HG03103 (cell line): ENCODE measurements at regions not wholly inside any gene's neighbourhood (a gene's known extent, or its start where the extent isn't known, plus 50 kb on each side); places are given as distances from the start of the nearest gene placed in this dataset.

Source experiments
- ATAC-seq: cut with Tn5 transposase; IDR thresholded peaks from one replicate; pipeline ENCODE4 v1.9.1; 2021; ENCODE audit warnings: low read depth; ENCODE audit not compliant: unreplicated experiment

- no peak for ATAC-seq
Measured at GRCh38 chr7:136551618-136552017, 316.8 kb upstream of the CHRM2 start.

- no peak for ATAC-seq
Measured at GRCh38 chr7:136549756-136550155, 318.7 kb upstream of the CHRM2 start.

- no peak for ATAC-seq
Measured at GRCh38 chr7:136533732-136534131, 334.7 kb upstream of the CHRM2 start.

GRCh38 chr7:136530831-136531230 lies 337.6 kb upstream of the CHRM2 start:
- no peak for ATAC-seq

GRCh38 chr7:136528329-136528728 lies 340.1 kb upstream of the CHRM2 start:
- no peak for ATAC-seq

- no peak for ATAC-seq
Measured at GRCh38 chr7:136527554-136527953, 340.9 kb upstream of the CHRM2 start.

- ATAC-seq, result no peak
Measured at GRCh38 chr7:136526408-136527105, 341.9 kb upstream of the CHRM2 start.

GRCh38 chr7:136523571-136523970 lies 344.9 kb upstream of the CHRM2 start:
- ATAC-seq, result no peak

- ATAC-seq, result no peak
Measured at GRCh38 chr7:136517971-136518370, 350.5 kb upstream of the CHRM2 start.

- ATAC-seq, result no peak
Measured at GRCh38 chr7:136514776-136515175, 353.7 kb upstream of the CHRM2 start.

- ATAC-seq, result no peak
Measured at GRCh38 chr7:136513744-136514143, 354.7 kb upstream of the CHRM2 start.

GRCh38 chr7:136509466-136509865 lies 359.0 kb upstream of the CHRM2 start:
- no peak for ATAC-seq

GRCh38 chr7:136502162-136502561 lies 366.3 kb upstream of the CHRM2 start:
- no peak for ATAC-seq

GRCh38 chr7:136501151-136501550 lies 367.3 kb upstream of the CHRM2 start:
- no peak for ATAC-seq

GRCh38 chr7:136496551-136496950 lies 371.9 kb upstream of the CHRM2 start:
- ATAC-seq, result no peak

GRCh38 chr7:136495081-136495480 lies 373.4 kb upstream of the CHRM2 start:
- ATAC-seq, result no peak

GRCh38 chr7:136492366-136492765 lies 376.1 kb upstream of the CHRM2 start:
- no peak for ATAC-seq

GRCh38 chr7:136489808-136490207 lies 378.6 kb upstream of the CHRM2 start:
- ATAC-seq, result no peak

GRCh38 chr7:136480901-136481300 lies 387.6 kb upstream of the CHRM2 start:
- ATAC-seq, result no peak

GRCh38 chr7:136479922-136480321 lies 388.5 kb upstream of the CHRM2 start:
- no peak for ATAC-seq

- no peak for ATAC-seq
Measured at GRCh38 chr7:136470179-136470578, 398.3 kb upstream of the CHRM2 start.

- ATAC-seq, result no peak
Measured at GRCh38 chr7:136452949-136453348, 415.5 kb upstream of the CHRM2 start.

- ATAC-seq, result no peak
Measured at GRCh38 chr7:136446751-136447150, 421.7 kb upstream of the CHRM2 start.
